ENCODE measurements at regions not wholly inside any gene's neighbourhood (a gene's known extent, or its start where the extent isn't known, plus 50 kb on each side); places are given as distances from the start of the nearest gene placed in this dataset.

GRCh38 chr5:106940301-106940846, 730.4 kb downstream of the EFNA5 start:
- no peak for TF ChIP-seq CTCF (IDR thresholded peaks at IDR 0.05; ENCODE audit: low read depth, low read length, missing control alignments)
- DNase-seq (ENCODE audit: extremely low read depth, low read depth), result no peak
- no peak overlapping the region for H3K4me3 ChIP-seq (replicated peaks; ENCODE audit: low read depth, low read length)

- no peak for DNase-seq (ENCODE audit: extremely low read depth, low read depth)
- no peak overlapping the region for H3K4me3 ChIP-seq (replicated peaks; ENCODE audit: low read depth, low read length)
- no peak for TF ChIP-seq CTCF (IDR thresholded peaks at IDR 0.05; ENCODE audit: low read depth, low read length, missing control alignments)
These were observed 747.3 kb downstream of the EFNA5 start for GRCh38 chr5:106923409-106923808.

GRCh38 chr5:106921567-106921966, 749.2 kb downstream of the EFNA5 start:
- H3K4me3 ChIP-seq (replicated peaks; ENCODE audit: low read depth, low read length), result no peak overlapping the region
- TF ChIP-seq CTCF (IDR thresholded peaks at IDR 0.05; ENCODE audit: low read depth, low read length, missing control alignments), result no peak
- no peak for DNase-seq (ENCODE audit: extremely low read depth, low read depth)

- no peak for TF ChIP-seq CTCF (IDR thresholded peaks at IDR 0.05; ENCODE audit: low read depth, low read length, missing control alignments)
- H3K4me3 ChIP-seq (replicated peaks; ENCODE audit: low read depth, low read length), result no peak overlapping the region
- no peak for DNase-seq (ENCODE audit: extremely low read depth, low read depth)
These were observed 760.3 kb downstream of the EFNA5 start for GRCh38 chr5:106910486-106910885.

- no peak for DNase-seq (ENCODE audit: extremely low read depth, low read depth)
- TF ChIP-seq CTCF (IDR thresholded peaks at IDR 0.05; ENCODE audit: low read depth, low read length, missing control alignments), result no peak
- no peak overlapping the region for H3K4me3 ChIP-seq (replicated peaks; ENCODE audit: low read depth, low read length)
These were observed 761.0 kb downstream of the EFNA5 start for GRCh38 chr5:106909716-106910115.

GRCh38 chr5:106907979-106908378, 762.8 kb downstream of the EFNA5 start:
- TF ChIP-seq CTCF (IDR thresholded peaks at IDR 0.05; ENCODE audit: low read depth, low read length, missing control alignments), result no peak
- DNase-seq (ENCODE audit: extremely low read depth, low read depth), result no peak
- H3K4me3 ChIP-seq (replicated peaks; ENCODE audit: low read depth, low read length), result no peak overlapping the region

- DNase-seq (ENCODE audit: extremely low read depth, low read depth), result no peak
- no peak overlapping the region for H3K4me3 ChIP-seq (replicated peaks; ENCODE audit: low read depth, low read length)
- no peak for TF ChIP-seq CTCF (IDR thresholded peaks at IDR 0.05; ENCODE audit: low read depth, low read length, missing control alignments)
These were observed 764.5 kb downstream of the EFNA5 start for GRCh38 chr5:106906199-106906598.

All from HFF-Myc (cell line).